K562 (cell line): ENCODE measurements at regions not wholly inside any gene's neighbourhood (a gene's known extent, or its start where the extent isn't known, plus 50 kb on each side); places are given as distances from the start of the nearest gene placed in this dataset.

Source experiments
- ATAC-seq: fragments of 200-7000 bp; cut with Tn5 transposase; 3 replicates; pipeline ENCODE4 v1.9.1; 2020; ENCODE audit warnings: moderate library complexity
- BruUV-seq: library from RNA; stranded (reverse); fragments of 400-500 nt; replicated peaks from 2 replicates; lab custom pipeline; 2021; lab: Mats Ljungman, UMichigan
- CTCF ChIA-PET: fragments of 300-600 bp; formaldehyde crosslinking; extraction: SDS; loops from one replicate; lab custom pipeline; 2021; ENCODE audit warnings: low intra/inter-chr PET ratio; lab: Yijun Ruan, JAX
- POLR2A ChIA-PET: fragments of 300-600, 350-650 bp; sonication (Branson Sonifier 250); formaldehyde crosslinking; extraction: SDS; loops from one replicate; lab custom pipeline; 2021; ENCODE audit warnings: antibody characterized with exemption, inconsistent platforms; lab: Yijun Ruan, JAX
- DNase-seq, 4 experiments: peaks; one replicate each; pipeline versions ENCODE4 v3.0.0 to v3.0.0-alpha.2; 2011 to 2018; ENCODE audit warnings: low spot score in 3 of 4, mixed read lengths in 3 of 4; ENCODE audit errors: extremely low read depth in 1 of 4
- FAIRE-seq: peaks from 2 replicates; lab custom pipeline; 2011; peaks lifted over from hg19 to GRCh38; lab: Jason Lieb, UNC
- H2AFZ ChIP-seq: 2 replicates; pipeline ENCODE4 v1.6.0; 2011; ENCODE audit warnings: low read depth, low read length, control low read depth, inconsistent platforms
- H3K27ac ChIP-seq: fragments of 200-600 bp; 3 replicates; pipeline ENCODE4 v1.8.0; 2011; ENCODE audit warnings: low read depth, mild to moderate bottlenecking, control low read depth, inconsistent platforms, low read length, moderate library complexity, mixed read lengths; ENCODE audit errors: extremely low read depth
- H3K27me3 ChIP-seq, 2 experiments: fragments of 300-600 bp in 1 of 2; 2 replicates in 1 of 2; 3 replicates in 1 of 2; pipeline versions ENCODE4 v1.6.0 to v1.8.0; 2011; ENCODE audit warnings: inconsistent platforms in 2 of 2, low read length in 2 of 2, mild to moderate bottlenecking in 1 of 2, mixed read lengths in 1 of 2, moderate library complexity in 1 of 2; ENCODE audit not compliant: control insufficient read depth in 2 of 2, insufficient read depth in 2 of 2
- H3K36me3 ChIP-seq: fragments of 300-600 bp; 3 replicates; pipeline ENCODE4 v1.8.0; 2011; ENCODE audit warnings: mild to moderate bottlenecking, low read length, inconsistent platforms; ENCODE audit not compliant: control insufficient read depth, insufficient read depth
- H3K4me1 ChIP-seq, 2 experiments: fragments of 200-600 bp in 1 of 2; replicated peaks in 1 of 2; 2 replicates in 1 of 2; 3 replicates in 1 of 2; pipeline versions ENCODE4 v1.5.1 to v1.8.0; 2011; ENCODE audit warnings: inconsistent platforms in 2 of 2, low read length in 2 of 2, mild to moderate bottlenecking in 1 of 2, mixed read lengths in 1 of 2, moderate library complexity in 1 of 2; ENCODE audit not compliant: control insufficient read depth in 2 of 2, insufficient read depth in 2 of 2
- H3K4me2 ChIP-seq: 2 replicates; pipeline ENCODE4 v1.6.1; 2011; ENCODE audit warnings: low read length, control low read depth, inconsistent platforms, mixed read lengths; ENCODE audit not compliant: insufficient read depth
- H3K4me3 ChIP-seq: fragments of 200-600 bp; sonication (generic), shearing (Covaris generic); 2 replicates; pipeline ENCODE4 v1.5.1; 2016; ENCODE audit warnings: control low read depth, inconsistent platforms
- H3K79me2 ChIP-seq: fragments of 200-600 bp; 3 replicates; pipeline ENCODE4 v1.8.0; 2011; ENCODE audit warnings: low read length, inconsistent platforms; ENCODE audit not compliant: control insufficient read depth, insufficient read depth
- H3K9ac ChIP-seq, 2 experiments: 2 replicates each; pipeline versions ENCODE4 v1.6.0 to v1.6.1; 2011; ENCODE audit warnings: low read depth in 2 of 2, low read length in 2 of 2, control low read depth in 1 of 2, inconsistent platforms in 1 of 2, mild to moderate bottlenecking in 1 of 2, mixed read lengths in 1 of 2; ENCODE audit not compliant: insufficient read depth in 1 of 2
- H3K9me1 ChIP-seq: one replicate; pipeline ENCODE4 v1.6.0; 2011; ENCODE audit warnings: inconsistent platforms, mild to moderate bottlenecking, low read length, moderate library complexity; ENCODE audit not compliant: control insufficient read depth, insufficient read depth
- H3K9me3 ChIP-seq: replicated peaks from 2 replicates; pipeline ENCODE4 v1.5.1; 2011; ENCODE audit warnings: low read depth, low read length, inconsistent platforms; ENCODE audit not compliant: control insufficient read depth, insufficient read depth
- H4K20me1 ChIP-seq: replicated peaks from 2 replicates; pipeline ENCODE4 v1.6.1; 2011; ENCODE audit warnings: low read length, inconsistent platforms, mixed read lengths; ENCODE audit not compliant: control insufficient read depth, insufficient read depth
- BCOR ChIP-seq: fragments of 450-650 bp; IDR thresholded peaks from 2 replicates; pipeline ENCODE4 v1.6.1; 2016
- DIDO1 ChIP-seq: fragments of 450-650 bp; IDR thresholded peaks from 2 replicates; pipeline ENCODE4 v1.6.1; 2016; ENCODE audit warnings: low read depth, missing biosample characterization, missing genetic modification characterization
- ERF ChIP-seq: fragments of 450-650 bp; formaldehyde crosslinking; IDR thresholded peaks from 2 replicates; pipeline ENCODE4 v1.4.0; 2020; ENCODE audit warnings: mild to moderate bottlenecking, mixed read lengths
- MAFK ChIP-seq: IDR thresholded peaks from 2 replicates; pipeline ENCODE4 v1.6.1; 2011; ENCODE audit warnings: low read length, improper control_type of control experiment
- MTA1 ChIP-seq: fragments of 450-650 bp; IDR thresholded peaks from 2 replicates; pipeline ENCODE4 v1.6.1; 2017; ENCODE audit warnings: borderline replicate concordance
- POU5F1 ChIP-seq: fragments of 150-350 bp; IDR thresholded peaks from 2 replicates; pipeline ENCODE4 v1.6.1; 2014; ENCODE audit warnings: borderline replicate concordance, low read length, low read depth, mild to moderate bottlenecking; ENCODE audit not compliant: partially characterized antibody
- RB1 ChIP-seq: fragments of 450-650 bp; IDR thresholded peaks from 2 replicates; pipeline ENCODE4 v1.6.1; 2017; ENCODE audit warnings: low read depth, mild to moderate bottlenecking
- RBM17 ChIP-seq: fragments of 200-400 bp; formaldehyde crosslinking; IDR thresholded peaks from 2 replicates; pipeline ENCODE4 v1.6.1; 2017; ENCODE audit warnings: low read depth, mild to moderate bottlenecking, low read length, borderline replicate concordance
- RNF219 ChIP-seq: fragments of 250-450 bp; sonication (Bioruptor Pico); IDR thresholded peaks from 2 replicates; pipeline ENCODE4 v1.5.0; 2022; ENCODE audit warnings: mild to moderate bottlenecking
- SMARCE1 ChIP-seq: fragments of 450-650 bp; IDR thresholded peaks from 2 replicates; pipeline ENCODE4 v1.7.1; 2016; ENCODE audit warnings: mild to moderate bottlenecking
- ZBTB5 ChIP-seq: fragments of 450-650 bp; IDR thresholded peaks from 2 replicates; pipeline ENCODE4 v1.6.1; 2017; ENCODE audit warnings: antibody characterized with exemption
- ZFP91 ChIP-seq: sonication (generic); formaldehyde crosslinking; IDR thresholded peaks from 2 replicates; pipeline ENCODE4 v1.8.0; 2022; ENCODE audit warnings: mild to moderate bottlenecking, missing genetic modification reagents
- ZNF445 ChIP-seq: fragments of 250-450 bp; sonication (Bioruptor Pico); IDR thresholded peaks from 2 replicates; pipeline ENCODE4 v1.4.0; 2020; ENCODE audit warnings: low read depth, mild to moderate bottlenecking, moderate library complexity
- WGBS: fragments of 100-300 bp; shearing (Covaris generic); methylation state at CpG from one replicate; pipeline ENCODE4 v1.1.6; 2016; ENCODE audit warnings: low coverage, mixed read lengths; ENCODE audit not compliant: insufficient coverage; ENCODE audit errors: missing lambda C conversion rate; 5-methylcytosine and 5-hydroxymethylcytosine counted together
- in situ Hi-C: fragments of 300-500 bp; cut with MboI; formaldehyde crosslinking; loops from 4 replicates; pipeline ENCODE4 v1.15.0; 2018; ENCODE audit warnings: inconsistent platforms, mixed read lengths
- intact Hi-C: fragments of 100-400 bp; cut with micrococcal nuclease; formaldehyde crosslinking; loops from 2 replicates; pipeline ENCODE4 v1.14.2; 2022

- no peak for DNase-seq
- no peaks in the 10 kb centered on the region for H3K9me3 ChIP-seq
- TF ChIP-seq ZNF445 (CRISPR knock-in tag) (no peak), ERF (CRISPR knock-in tag) (no peak), RNF219 (CRISPR knock-in tag) (no peak), ZBTB5 (no peak), BCOR (no peak), DIDO1 (tag) (no peak), RBM17 (no peak), MAFK (no peak), SMARCE1 (no peak), MTA1 (no peak), ZFP91 (CRISPR knock-in tag) (no peak), RB1 (no peak), POU5F1 (no peak)
- no peaks in the 10 kb centered on the region for H3K79me2 ChIP-seq
- H4K20me1 ChIP-seq: no peaks in the 10 kb centered on the region
- intact Hi-C loops (no loop called here), in situ Hi-C loops (no loop called here)
- no peaks in the 10 kb centered on the region for H3K4me1 ChIP-seq
- no peak overlapping the region for H3K27ac ChIP-seq
- H3K9ac ChIP-seq: no peak overlapping the region
- no peak for ATAC-seq
- WGBS: 0% methylated on average over 1 of the region's 1 CpG
- no peaks in the 10 kb centered on the region for H3K36me3 ChIP-seq
- no peak for FAIRE-seq
- ChIA-PET POLR2A (no interaction called here), CTCF (no interaction called here)
- BruUV-seq: no TSS peak
- H3K9me1 ChIP-seq: no peaks in the 10 kb centered on the region
- H3K27me3 ChIP-seq: no peaks in the 10 kb centered on the region
- no peak overlapping the region for H3K4me3 ChIP-seq
- H2AFZ ChIP-seq: no peak overlapping the region
- no peak overlapping the region for H3K4me2 ChIP-seq
These were observed 166.9 kb upstream of the EPHA7 start for GRCh38 chr6:93586306-93586705.
